ENCODE measurements at regions not wholly inside any gene's neighbourhood (a gene's known extent, or its start where the extent isn't known, plus 50 kb on each side); places are given as distances from the start of the nearest gene placed in this dataset.

- no peak for ATAC-seq (ENCODE audit: low FRiP score)
Measured at GRCh38 chr9:134967547-134967930, 49.8 kb upstream of the FCN1 start.

GRCh38 chr9:134968011-134968822, 50.5 kb upstream of the FCN1 start:
- TF ChIP-seq CTCF (IDR thresholded peaks at IDR 0.05): no peak
- no peak for ATAC-seq (ENCODE audit: low FRiP score)
- DNase-seq (ENCODE audit: low spot score): no peak

More at GRCh38 chr9:134967547-134967930, 49.8 kb upstream of the FCN1 start:
- no peak for TF ChIP-seq CTCF (IDR thresholded peaks at IDR 0.05)
- DNase-seq (ENCODE audit: low spot score): no peak

- no peak for TF ChIP-seq CTCF (IDR thresholded peaks at IDR 0.05)
- DNase-seq (ENCODE audit: low spot score): no peak
- no peak for ATAC-seq (ENCODE audit: low FRiP score)
Measured at GRCh38 chr9:134968823-134969090, 51.0 kb upstream of the FCN1 start.

- ATAC-seq (ENCODE audit: low FRiP score) (no peak), DNase-seq (ENCODE audit: low spot score) (no peak)
- no peak for TF ChIP-seq CTCF (IDR thresholded peaks at IDR 0.05)
Measured at GRCh38 chr9:134969156-134970045, 51.7 kb upstream of the FCN1 start.

- TF ChIP-seq CTCF (IDR thresholded peaks at IDR 0.05): no peak
- DNase-seq (ENCODE audit: low spot score) (no peak), ATAC-seq (ENCODE audit: low FRiP score) (no peak)
Measured at GRCh38 chr9:134970198-134970597, 52.5 kb upstream of the FCN1 start.

- no peak for TF ChIP-seq CTCF (IDR thresholded peaks at IDR 0.05)
- DNase-seq (ENCODE audit: low spot score): no peak
- ATAC-seq (ENCODE audit: low FRiP score): no peak
Measured at GRCh38 chr9:134970719-134971118, 53.0 kb upstream of the FCN1 start.

Measured in omental fat pad (tissue), 3 donors.